C4-2B (cell line): ENCODE measurements at regions not wholly inside any gene's neighbourhood (a gene's known extent, or its start where the extent isn't known, plus 50 kb on each side); places are given as distances from the start of the nearest gene placed in this dataset.

Source experiments
- CTCF ChIP-seq: fragments of 450-650 bp; conservative IDR thresholded peaks from 2 replicates; pipeline ENCODE4 v1.5.1; 2017; ENCODE audit warnings: mild to moderate bottlenecking
- ZFX ChIP-seq: fragments of 450-650 bp; IDR thresholded peaks from 2 replicates; pipeline ENCODE4 v1.6.1; 2017

- TF ChIP-seq CTCF (no peak), ZFX (no peak)
Observed at GRCh38 chr11:70610566-70611565, 212.5 kb downstream of the CTTN start.
